DMS79 (cell line): ENCODE measurements at regions not wholly inside any gene's neighbourhood (a gene's known extent, or its start where the extent isn't known, plus 50 kb on each side); places are given as distances from the start of the nearest gene placed in this dataset.
"Not testable (repeated sequence)": the region's sequence is repeated elsewhere in the genome, so short reads cannot be mapped to it uniquely, and the experiment has no call there.

Experiments used
- DNase-seq: peaks from one replicate; lab custom pipeline; 2025; lab: John Stamatoyannopoulos, UW

- DNase-seq, result no peak
These were observed 68.9 kb upstream of the VGLL4 start for GRCh38 chr3:11712646-11713045.

DNA sequence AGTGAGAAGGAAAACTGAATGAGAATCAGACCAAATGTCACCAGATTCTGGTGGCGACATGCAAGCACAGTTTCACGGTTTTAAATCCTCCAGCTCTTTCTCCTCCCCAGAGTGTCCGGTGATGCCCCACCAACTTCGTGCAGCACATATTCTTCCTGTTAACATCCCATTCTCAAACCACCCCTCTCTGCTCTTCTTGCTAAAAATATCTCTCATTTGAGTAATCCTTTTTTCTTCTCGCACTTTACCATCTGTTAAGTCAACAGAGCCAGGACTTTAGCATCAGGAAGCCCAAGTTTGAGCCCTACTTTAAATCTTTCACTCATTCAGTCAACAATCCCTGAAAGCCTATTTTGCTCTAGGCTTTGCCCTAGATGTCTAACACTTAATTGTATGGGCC, 68.2 kb upstream of the VGLL4 start:
- no peak for DNase-seq

DNA sequence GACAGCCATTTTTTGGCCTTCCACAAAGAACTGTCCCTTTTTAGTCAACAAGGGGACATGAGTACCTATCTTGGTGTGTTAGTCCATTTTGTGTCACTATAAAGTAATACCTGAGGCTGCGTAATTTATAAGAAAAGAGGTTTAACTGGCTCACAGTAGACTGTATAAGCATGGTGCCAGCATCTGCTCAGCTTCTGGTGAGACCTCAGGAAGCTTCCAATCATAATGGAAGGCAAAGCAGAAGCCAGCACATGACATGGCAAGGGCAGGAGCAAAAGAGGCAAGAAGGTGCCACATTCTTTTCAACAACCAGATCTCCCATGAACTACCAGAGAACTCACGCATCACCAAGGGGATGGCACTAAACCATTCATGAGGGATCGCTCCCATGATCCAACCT, 66.1 kb upstream of the VGLL4 start:
- no peak for DNase-seq

DNA sequence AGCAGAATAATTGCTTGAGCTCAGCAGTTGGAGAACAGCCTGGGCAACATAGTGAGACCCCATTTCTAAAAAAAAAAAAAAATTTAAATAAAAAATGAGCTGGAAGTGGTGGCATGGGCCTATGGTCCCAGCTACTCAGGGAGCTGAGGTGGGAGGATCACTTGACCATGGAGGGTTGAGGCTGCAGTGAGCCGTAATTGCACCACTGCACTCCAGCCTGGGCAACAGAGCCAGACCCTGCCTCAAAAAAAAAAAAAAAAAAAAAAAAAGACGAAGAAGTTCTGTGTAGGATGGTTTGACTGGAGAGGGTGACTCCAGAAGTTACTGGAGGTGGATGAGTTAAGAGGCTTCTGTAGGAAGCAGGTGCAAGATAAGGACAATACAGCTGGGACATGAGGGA, 63.4 kb upstream of the VGLL4 start:
- not testable (repeated sequence) for DNase-seq

DNA sequence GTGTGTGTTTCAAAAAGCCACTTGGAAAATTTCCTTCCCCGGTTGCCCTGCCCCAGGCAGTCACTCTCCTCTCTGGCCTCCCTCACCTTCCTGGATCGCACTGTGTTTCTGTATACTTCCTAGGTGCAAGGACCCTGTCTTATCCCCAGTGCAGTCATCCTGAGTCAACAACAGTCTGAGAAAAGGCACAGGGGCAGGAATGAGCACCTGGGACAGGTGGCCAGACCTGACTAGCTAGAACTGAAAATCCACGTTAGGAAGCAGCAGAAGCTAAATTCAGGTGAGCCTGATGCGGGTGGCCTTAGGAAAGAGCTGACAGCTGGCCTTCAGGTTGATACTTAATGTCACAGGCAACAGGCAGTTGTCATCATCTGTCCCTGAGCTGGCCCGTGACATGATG, 62.9 kb upstream of the VGLL4 start:
- no peak for DNase-seq

GRCh38 chr3:11705049-11705448, 61.3 kb upstream of the VGLL4 start:
- no peak for DNase-seq

- no peak for DNase-seq
These were observed 59.4 kb upstream of the VGLL4 start for GRCh38 chr3:11703146-11703545.

DNA sequence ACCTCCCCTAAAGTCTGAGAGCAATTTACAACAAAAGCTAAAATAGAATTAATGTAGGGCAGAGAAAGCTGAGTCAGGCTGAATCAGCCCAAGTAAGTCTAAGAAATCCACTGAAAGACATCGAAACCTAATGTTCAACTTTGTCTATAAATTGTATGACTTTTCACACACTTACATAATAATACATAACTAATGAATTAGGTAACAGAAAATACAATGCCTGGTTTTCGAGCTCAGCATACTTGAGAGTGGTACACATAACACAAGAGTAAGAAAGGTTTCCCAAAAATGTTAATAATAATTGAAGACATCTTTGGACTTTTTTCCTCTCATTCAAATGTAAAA, 55.3 kb upstream of the VGLL4 start:
- DNase-seq, result no peak

DNA sequence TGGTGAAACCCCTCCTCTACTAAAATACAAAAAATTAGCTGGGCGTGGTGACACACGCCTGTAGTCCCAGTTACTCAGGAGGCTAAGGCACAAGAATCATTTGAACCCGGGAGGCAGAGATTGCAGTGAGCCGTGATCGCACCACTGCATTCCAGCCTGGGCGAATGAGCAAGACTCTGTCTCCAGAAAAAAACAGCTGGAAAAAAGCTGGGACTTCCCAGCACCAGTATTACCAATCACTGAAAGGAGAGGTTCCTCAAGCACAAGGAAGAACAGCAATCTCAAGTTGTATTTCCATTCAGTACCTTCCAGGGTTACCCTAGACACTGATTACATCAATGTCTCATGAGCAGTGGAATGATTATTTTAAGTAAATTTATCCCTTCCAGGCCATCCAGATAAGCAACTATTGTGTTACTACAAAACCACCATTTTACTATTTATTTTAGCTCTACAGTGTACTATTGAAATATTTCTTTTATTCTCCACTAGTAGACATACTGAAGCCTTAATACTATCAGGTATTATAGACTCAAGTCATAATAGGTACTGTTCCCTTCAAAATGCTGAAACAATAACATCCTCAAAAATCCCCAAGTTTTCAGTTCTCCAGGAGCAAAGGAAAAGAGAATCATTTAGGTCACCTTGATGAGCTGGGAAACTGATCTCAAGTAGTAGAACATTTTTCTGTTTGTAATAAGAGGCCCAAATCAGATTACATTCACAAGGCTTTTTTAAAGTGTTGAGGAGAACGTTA, 54.8 kb upstream of the VGLL4 start:
- no peak for DNase-seq

DNA sequence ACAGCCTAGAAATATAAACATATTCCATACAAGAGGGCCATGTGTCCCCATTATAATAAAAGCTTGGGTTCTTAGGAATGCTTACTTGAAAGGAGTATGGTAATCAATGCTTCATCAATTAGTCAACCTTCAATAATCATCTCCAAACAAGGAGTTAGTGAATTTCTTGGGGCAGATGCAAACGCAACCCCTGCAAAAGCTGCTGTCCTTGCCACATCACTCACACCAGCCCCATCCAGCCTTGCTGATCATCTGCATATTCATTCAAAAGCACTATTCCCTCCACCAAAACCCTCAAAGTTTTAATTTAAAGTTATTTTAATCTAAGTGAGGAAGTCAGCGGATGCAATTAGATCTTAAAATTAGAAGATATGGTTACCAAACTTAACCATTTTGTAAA, 54.0 kb upstream of the VGLL4 start:
- no peak for DNase-seq

DNA sequence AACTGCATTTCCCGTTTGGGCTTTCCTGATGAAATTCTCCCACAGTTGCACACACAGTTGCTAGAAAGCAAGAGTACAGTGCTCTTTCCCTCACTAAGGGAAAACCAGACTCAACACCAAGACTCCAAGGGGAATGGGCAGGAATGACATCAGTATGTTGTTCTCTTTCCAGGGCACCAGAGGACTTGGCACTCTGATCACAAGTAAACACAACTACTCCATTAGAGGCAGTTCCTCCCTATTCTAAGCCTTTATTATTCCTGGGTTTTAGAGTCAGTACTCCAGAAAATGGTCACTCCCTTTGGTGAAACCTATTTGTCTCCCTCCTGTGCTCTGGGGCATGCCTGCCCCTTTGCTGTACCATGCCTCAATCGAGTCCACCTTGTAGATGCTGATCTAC, 52.3 kb upstream of the VGLL4 start:
- DNase-seq, result no peak
